ENCODE measurements at regions not wholly inside any gene's neighbourhood (a gene's known extent, or its start where the extent isn't known, plus 50 kb on each side); places are given as distances from the start of the nearest gene placed in this dataset.

GRCh38 chr17:69704935-69705334 lies 290.4 kb downstream of the MAP2K6 start:
- TF ChIP-seq EZH2 (IDR thresholded peaks at IDR 0.05; ENCODE audit: insufficient read depth, poor library complexity, severe bottlenecking) (no peak), EZH2phosphoT487 (IDR thresholded peaks at IDR 0.05; ENCODE audit: insufficient read depth, low read depth) (no peak)

Data from GM23248 (cell line).